Ascending aorta (tissue), 2 donors: ENCODE measurements at regions not wholly inside any gene's neighbourhood (a gene's known extent, or its start where the extent isn't known, plus 50 kb on each side); places are given as distances from the start of the nearest gene placed in this dataset.

ENCODE experiments used
- DNase-seq, 2 donors: peaks; one replicate each; pipeline ENCODE4 v3.0.0-alpha.2; 2019; ENCODE audit warnings: low spot score in 2 of 2
- H3K27ac ChIP-seq, 2 donors: fragments of 200-600 bp; sonication (generic); one replicate each; pipeline ENCODE4 v1.5.1; 2016 to 2017; ENCODE audit warnings: mild to moderate bottlenecking in 1 of 2
- H3K27me3 ChIP-seq: fragments of 200-600 bp; sonication (generic); one replicate; pipeline ENCODE4 v1.5.1; 2017
- H3K36me3 ChIP-seq, 2 donors: fragments of 200-600 bp; sonication (generic); one replicate each; pipeline ENCODE4 v1.5.1; 2016
- H3K4me1 ChIP-seq, 2 donors: fragments of 200-600 bp; sonication (generic); one replicate each; pipeline ENCODE4 v1.5.1; 2016 to 2017; ENCODE audit warnings: mild to moderate bottlenecking in 1 of 2
- H3K4me3 ChIP-seq, 2 donors: fragments of 200-600 bp; sonication (generic); one replicate each; pipeline ENCODE4 v1.5.1; 2016 to 2017; ENCODE audit warnings: mild to moderate bottlenecking in 1 of 2
- H3K9me3 ChIP-seq, 2 donors: fragments of 200-600 bp; sonication (generic); one replicate each; pipeline ENCODE4 v1.5.1; 2016
- CTCF ChIP-seq, 3 experiments: fragments of 200-600 bp in 2 of 3; fragments of 450-650 bp in 1 of 3; sonication (generic) in 2 of 3; IDR thresholded peaks; one replicate each; pipeline ENCODE4 v1.5.1; 2016 to 2019; ENCODE audit warnings: antibody characterized with exemption in 3 of 3, mild to moderate bottlenecking in 1 of 3, moderate library complexity in 1 of 3
- intact Hi-C: fragments of 100-400 bp; cut with DNase I; formaldehyde crosslinking; loops from one replicate; pipeline ENCODE4 v1.15.1; 2023

GRCh38 chr18:44033144-44033701 is 647.5 kb upstream of the SETBP1 start:
- DNase-seq: no peak
- H3K9me3 ChIP-seq: no peaks in the 10 kb centered on the region
- no peak for TF ChIP-seq CTCF (IDR thresholded peaks at IDR 0.05)
- intact Hi-C loops: no loop called here
- no peak overlapping the region for H3K4me3 ChIP-seq
- no peaks in the 10 kb centered on the region for H3K27me3 ChIP-seq
- no peaks in the 10 kb centered on the region for H3K36me3 ChIP-seq
- H3K4me1 ChIP-seq: no peaks in the 10 kb centered on the region
- no peak overlapping the region for H3K27ac ChIP-seq

GRCh38 chr18:44035554-44035953 is 645.1 kb upstream of the SETBP1 start:
- Histone ChIP-seq H3K4me1 (no peaks in the 10 kb centered on the region), H3K36me3 (no peaks in the 10 kb centered on the region)
- intact Hi-C loops: no loop called here

GRCh38 chr18:44036501-44036900 is 644.2 kb upstream of the SETBP1 start:
- Histone ChIP-seq H3K9me3 (no peaks in the 10 kb centered on the region), H3K4me3 (no peak overlapping the region), H3K27me3 (no peaks in the 10 kb centered on the region), H3K36me3 (no peaks in the 10 kb centered on the region), H3K27ac (no peak overlapping the region), H3K4me1 (no peaks in the 10 kb centered on the region)
- TF ChIP-seq CTCF (IDR thresholded peaks at IDR 0.05): no peak
- no peak for DNase-seq
- intact Hi-C loops: no loop called here

More at GRCh38 chr18:44035554-44035953, 645.1 kb upstream of the SETBP1 start:
- Histone ChIP-seq H3K4me3 (no peak overlapping the region), H3K27me3 (no peaks in the 10 kb centered on the region), H3K27ac (no peak overlapping the region), H3K9me3 (no peaks in the 10 kb centered on the region)
- no peak for DNase-seq
- no peak for TF ChIP-seq CTCF (IDR thresholded peaks at IDR 0.05)

GRCh38 chr18:44039216-44039615 is 641.5 kb upstream of the SETBP1 start:
- H3K36me3 ChIP-seq: no peaks in the 10 kb centered on the region
- DNase-seq: no peak
- no peaks in the 10 kb centered on the region for H3K27me3 ChIP-seq
- no peak for TF ChIP-seq CTCF (IDR thresholded peaks at IDR 0.05)
- no peak overlapping the region for H3K27ac ChIP-seq
- no peak overlapping the region for H3K4me3 ChIP-seq
- H3K4me1 ChIP-seq: no peaks in the 10 kb centered on the region
- no peaks in the 10 kb centered on the region for H3K9me3 ChIP-seq
- intact Hi-C loops: no loop called here

GRCh38 chr18:44039826-44040225 is 640.9 kb upstream of the SETBP1 start:
- intact Hi-C loops: no loop called here
- no peaks in the 10 kb centered on the region for H3K36me3 ChIP-seq

More at GRCh38 chr18:44039826-44040225, 640.9 kb upstream of the SETBP1 start:
- Histone ChIP-seq H3K27me3 (no peaks in the 10 kb centered on the region), H3K27ac (no peak overlapping the region), H3K4me3 (no peak overlapping the region), H3K9me3 (no peaks in the 10 kb centered on the region), H3K4me1 (no peaks in the 10 kb centered on the region)
- TF ChIP-seq CTCF (IDR thresholded peaks at IDR 0.05): no peak
- no peak for DNase-seq
